HG03457 (cell line): ENCODE measurements at regions not wholly inside any gene's neighbourhood (a gene's known extent, or its start where the extent isn't known, plus 50 kb on each side); places are given as distances from the start of the nearest gene placed in this dataset.

ENCODE experiments used
- ATAC-seq: cut with Tn5 transposase; IDR thresholded peaks from one replicate; pipeline ENCODE4 v1.9.1; 2021; ENCODE audit warnings: moderate number of reproducible peaks; ENCODE audit not compliant: unreplicated experiment

GRCh38 chr4:188534297-188534696, 395.1 kb downstream of the TRIML1 start:
- ATAC-seq, result no peak

- no peak for ATAC-seq
Observed at GRCh38 chr4:188534917-188535316, 395.7 kb downstream of the TRIML1 start.

DNA sequence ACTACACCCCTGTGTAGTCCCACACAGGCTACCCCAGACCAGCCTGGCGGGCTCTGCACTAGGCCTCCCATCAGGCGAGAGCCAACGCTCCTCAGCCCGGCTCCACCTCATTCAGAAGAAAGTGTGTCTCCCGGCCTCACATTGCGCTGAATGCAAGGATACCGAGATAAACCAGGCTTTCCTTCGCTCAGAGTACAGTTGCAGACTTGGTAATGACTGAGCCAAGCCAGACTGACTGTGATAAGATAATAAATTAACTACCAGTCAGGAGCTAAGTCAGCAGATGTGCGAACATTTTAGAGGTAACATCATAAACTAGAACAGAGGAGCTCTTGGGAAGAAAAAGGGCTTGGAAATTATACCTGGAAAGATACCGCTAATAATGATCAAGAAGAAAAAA, 397.6 kb downstream of the TRIML1 start:
- ATAC-seq, result no peak

GRCh38 chr4:188550296-188550695, 411.1 kb downstream of the TRIML1 start:
- ATAC-seq, result no peak

DNA sequence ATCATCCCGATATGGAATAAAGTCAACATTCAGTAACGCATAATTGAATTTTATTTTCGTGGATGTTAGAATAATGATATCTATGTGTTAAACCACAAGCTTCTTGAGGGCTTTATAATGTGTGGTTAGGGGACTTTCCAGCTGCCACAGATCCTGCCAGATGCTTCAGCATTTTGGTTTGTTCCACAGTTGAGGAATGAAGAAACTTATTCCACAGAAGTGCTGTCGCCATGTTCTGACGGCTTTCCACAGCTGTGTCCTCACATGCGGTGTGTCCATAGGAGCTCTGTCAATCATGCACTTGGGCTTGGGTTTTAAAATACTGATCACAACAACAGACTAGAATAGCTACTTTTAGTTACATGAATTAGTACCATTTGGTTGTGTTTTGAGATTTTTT, 411.9 kb downstream of the TRIML1 start:
- ATAC-seq, result no peak

DNA sequence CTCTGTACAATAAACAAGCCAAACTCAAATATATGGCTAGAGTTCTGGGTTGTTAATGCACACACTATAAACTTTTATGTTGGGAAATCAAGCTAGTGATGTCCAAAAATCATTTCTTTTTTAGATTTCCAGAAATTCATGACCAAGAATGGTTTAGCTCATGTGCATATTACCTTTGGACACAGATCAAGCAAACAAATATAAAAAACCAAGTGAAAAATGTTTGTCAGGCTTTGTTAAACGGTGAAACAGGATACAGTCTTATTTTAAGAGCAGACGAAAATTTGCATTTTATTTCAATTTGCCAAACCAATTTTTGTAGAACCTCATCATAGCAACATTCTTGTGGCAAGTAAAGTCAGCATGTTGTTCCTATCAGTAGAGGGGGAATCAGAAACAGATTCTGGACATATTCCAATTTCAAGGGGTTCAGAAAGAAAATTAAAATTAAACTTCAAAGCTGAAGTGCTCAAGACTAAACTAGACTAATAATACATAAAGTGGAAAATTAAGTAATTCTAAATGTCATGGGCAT, 413.6 kb downstream of the TRIML1 start:
- ATAC-seq, result no peak

DNA sequence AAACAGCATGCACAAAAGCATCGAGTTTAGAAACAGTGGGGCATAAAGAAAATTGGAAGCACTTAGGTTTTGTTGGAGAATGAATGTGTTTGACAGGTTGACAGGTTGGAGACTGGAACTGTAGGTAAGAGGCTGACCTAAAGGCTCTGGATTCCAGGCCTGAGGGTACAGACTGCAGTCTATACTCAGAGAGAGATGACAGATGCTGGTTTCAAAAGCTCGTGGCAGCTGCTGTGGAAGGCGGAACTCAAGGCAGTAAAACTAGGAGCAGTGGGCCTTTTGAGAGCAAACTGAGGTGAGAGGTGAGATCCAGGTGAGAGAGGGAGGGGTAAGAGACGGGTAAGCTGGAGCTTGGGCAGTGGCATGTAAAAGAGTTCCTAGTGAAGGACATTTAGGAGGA, 415.2 kb downstream of the TRIML1 start:
- no peak for ATAC-seq

DNA sequence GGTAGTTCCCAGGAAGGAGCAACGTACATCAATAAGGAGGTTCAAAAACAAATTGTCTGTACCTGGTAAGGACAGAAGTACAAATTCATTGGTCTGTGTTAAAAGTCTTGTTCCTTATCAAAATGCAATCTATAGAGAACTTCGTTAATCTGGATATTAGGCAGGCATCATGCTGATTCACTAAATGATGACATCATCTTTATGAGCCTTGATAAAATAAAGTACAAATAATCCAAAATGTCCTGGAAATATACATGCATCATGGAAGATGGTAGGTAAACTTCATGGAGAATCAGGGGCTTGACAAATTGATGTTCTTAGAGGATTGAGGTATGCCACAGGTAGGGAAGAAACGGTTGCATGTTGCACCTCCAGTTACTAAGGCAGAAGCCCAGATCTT, 433.9 kb downstream of the TRIML1 start:
- no peak for ATAC-seq

- ATAC-seq, result no peak
Observed at GRCh38 chr4:188578657-188579056, 439.4 kb downstream of the TRIML1 start.

DNA sequence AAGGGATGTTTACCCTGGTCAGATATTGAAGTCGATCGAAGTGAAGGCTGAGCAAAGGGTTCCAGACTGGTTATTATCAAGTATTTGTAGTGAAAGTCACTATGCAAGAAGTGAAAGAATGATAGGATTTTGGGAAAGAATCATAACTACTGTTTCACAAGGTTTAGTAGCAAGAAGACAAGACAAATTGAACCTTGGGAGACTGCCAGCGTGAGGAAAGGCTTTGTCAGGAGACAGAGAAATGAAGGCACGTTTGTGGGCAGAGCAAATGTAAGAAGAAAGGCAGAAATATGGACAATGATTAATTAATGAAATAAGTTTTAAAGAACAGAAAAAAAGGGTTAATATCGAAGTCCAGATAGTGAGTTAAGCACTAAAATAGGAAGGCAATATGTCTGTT, 456.8 kb downstream of the TRIML1 start:
- ATAC-seq, result no peak

DNA sequence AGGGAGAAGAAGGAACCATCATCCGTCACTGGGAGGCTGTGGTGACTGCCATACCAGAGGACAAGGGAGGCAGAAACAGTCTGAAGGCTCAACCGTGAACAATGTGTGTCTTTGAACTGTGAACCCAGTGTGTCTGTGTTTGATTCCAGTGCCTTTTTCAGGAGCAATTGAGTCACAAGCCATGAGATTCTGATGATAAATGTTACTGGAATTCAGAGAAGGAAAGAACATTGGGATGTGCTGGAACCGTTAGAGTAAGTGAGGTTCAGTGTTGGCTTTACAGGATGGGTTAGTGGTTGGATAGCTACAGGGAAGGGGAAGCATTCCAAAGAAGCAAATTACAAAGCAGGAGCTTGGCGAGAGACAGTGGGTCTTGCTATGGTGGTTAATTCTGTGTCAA, 464.4 kb downstream of the TRIML1 start:
- no peak for ATAC-seq

- ATAC-seq, result no peak
Observed at GRCh38 chr4:188606635-188607034, 467.4 kb downstream of the TRIML1 start.

DNA sequence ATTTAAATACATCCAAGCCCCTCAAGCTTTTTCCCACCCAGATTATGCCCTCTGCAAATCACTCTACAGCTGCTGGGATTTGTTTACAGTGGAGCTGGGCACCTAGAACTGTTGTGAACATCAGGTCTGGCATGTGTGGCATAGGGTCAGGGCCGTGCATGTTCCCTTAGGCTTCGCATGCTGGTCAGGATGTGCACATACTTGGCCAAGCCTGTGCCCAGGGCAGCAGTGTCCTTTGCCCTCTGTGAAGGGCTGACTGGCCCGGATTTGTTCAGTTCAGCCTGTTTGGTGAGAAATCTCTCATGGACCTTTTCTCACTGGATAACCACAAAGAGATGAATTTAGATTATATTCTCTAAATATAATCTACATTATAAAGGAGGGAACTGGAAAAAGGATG, 471.9 kb downstream of the TRIML1 start:
- no peak for ATAC-seq

- ATAC-seq, result no peak
Observed at GRCh38 chr4:188612659-188613058, 473.4 kb downstream of the TRIML1 start.

DNA sequence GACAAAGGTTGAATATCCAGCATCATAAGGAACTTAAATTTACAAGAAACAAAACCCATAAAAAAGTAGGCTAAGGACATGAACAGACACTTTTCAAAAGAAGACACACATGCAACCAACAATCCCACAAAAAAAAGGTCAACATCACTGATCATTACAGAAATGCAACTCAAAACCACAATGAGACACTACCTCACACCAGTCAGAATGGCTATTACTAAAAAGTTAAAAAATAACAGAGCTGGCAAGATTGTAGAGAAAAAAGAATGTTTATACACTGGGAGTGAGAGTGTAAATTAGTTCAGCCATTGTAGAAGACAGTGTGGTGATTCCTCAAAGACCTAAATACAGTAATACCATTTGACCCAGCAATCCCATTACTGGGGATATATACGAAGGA, 474.7 kb downstream of the TRIML1 start:
- ATAC-seq, result no peak

GRCh38 chr4:188619456-188620149, 480.4 kb downstream of the TRIML1 start:
- ATAC-seq, result no peak

- ATAC-seq, result no peak
Observed at GRCh38 chr4:188620608-188621007, 481.4 kb downstream of the TRIML1 start.

- no peak for ATAC-seq
Observed at GRCh38 chr4:188623314-188623854, 484.1 kb downstream of the TRIML1 start.

DNA sequence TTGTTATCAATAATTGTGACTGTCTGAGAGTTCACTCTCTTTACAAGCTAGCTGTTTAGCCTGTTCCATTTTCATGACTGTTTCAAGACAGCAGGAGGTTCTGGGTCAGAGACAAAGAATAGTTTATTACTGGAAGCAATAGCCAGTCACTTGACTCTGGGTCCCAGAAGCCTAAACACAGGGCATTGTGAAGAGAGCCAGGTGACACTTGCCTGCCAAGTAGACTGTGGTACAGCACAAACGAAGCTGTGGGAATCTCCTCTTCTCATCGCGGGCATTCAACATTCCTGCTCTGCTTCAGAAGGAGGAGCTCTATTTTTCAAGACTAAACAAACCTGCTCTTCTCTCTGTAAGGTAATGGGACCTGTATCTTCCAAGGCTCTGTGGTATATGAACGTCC, 485.1 kb downstream of the TRIML1 start:
- ATAC-seq, result no peak

GRCh38 chr4:188627892-188628291, 488.7 kb downstream of the TRIML1 start:
- no peak for ATAC-seq

DNA sequence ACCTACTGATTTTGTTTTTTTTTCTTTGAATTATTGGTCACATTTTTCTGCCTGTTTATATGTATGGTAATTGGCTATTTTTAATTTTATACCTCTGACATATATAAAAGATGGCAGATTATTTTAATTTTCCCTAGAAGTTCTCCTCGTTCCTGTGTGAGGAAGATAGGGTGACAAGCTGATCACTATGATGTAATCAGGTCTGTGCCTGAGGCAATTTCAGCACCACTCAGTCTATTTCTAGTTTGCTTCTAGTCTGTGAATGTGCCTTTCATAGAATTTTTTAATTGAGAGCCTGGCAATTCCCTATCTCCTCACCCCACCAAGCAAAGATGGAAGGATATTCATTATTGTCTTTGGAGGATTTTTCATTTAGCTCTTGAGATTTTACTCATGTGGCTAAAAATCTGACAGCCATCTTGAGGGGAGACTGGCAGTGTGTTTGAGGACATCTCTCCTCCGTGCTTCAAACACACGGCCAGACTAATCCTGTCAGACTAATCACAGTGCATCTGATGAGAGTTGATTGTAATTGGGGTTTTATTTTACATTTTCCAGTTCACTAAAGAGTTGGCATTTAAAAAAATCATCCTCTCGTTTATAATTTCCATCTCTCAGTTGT, 500.3 kb downstream of the TRIML1 start:
- ATAC-seq, result no peak

DNA sequence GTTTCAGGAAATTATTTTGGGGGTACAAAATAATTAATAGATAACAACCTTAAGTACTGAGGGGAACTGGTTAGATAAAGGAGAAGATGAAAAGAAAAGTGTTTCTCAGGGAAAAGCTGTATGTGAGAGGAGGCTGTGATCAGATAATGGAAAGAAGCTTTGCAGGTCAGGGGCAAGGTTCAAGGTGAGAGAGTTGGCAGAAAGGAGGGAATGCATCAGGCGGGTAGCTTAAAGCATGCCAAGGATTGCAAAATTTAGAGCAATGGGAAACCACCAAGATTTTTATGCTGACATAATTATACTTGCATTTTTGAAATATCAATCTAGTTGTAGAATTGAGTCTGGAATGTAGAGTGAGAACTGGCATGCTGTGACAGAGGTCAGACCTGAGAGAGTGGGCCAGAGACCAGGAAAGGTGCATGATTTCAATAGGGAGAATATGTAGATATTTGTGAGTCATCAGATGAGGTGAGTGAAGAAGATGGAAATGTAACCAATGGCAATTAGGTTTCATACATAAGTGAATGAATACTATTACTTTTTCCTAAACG, 508.7 kb downstream of the TRIML1 start:
- no peak for ATAC-seq
